ENCODE measurements at regions not wholly inside any gene's neighbourhood (a gene's known extent, or its start where the extent isn't known, plus 50 kb on each side); places are given as distances from the start of the nearest gene placed in this dataset.
"Not testable (repeated sequence)": the region's sequence is repeated elsewhere in the genome, so short reads cannot be mapped to it uniquely, and the experiment has no call there.

- no peak for DNase-seq
Measured at GRCh38 chr2:154507186-154507585, 191.3 kb upstream of the KCNJ3 start.

DNA sequence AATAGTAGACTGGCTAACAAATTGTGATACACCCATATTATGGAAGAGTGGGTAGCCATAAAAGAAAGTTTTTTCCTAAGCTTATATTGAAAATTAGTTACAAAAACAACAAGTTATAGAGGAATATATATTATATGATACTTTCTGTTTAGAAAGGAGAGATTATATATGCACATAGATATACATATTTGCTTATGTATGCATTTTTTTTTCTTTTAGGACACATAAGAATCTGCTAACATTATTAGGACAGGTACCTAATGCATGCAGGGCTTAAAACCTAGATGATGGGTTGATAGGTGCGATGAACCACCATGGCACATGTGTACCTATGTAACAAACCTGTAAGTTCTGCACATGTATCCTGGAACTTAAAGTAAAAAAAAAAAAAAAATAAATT lies 179.6 kb upstream of the KCNJ3 start:
- DNase-seq = no peak

DNA sequence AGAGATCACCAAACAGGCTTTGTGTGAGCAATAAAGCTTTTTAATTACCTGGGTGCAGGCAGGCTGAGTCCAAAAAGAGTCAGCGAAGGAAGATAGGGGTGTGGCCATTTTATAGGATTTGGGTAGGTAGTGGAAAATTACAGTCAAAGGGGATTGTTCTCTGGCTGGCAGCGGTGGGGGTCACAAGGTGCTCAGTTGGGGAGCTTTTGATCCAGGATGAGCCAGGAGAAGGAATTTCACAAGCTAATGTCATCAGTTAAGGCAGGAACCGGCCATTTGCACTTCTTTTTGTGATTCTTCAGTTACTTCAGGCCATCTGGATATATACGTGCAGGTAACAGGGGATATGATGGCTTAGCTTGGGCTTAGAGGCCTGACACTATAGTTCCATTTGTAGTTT lies 177.5 kb upstream of the KCNJ3 start:
- DNase-seq = not testable (repeated sequence)

- DNase-seq = no peak
Measured at GRCh38 chr2:154526234-154526633, 172.3 kb upstream of the KCNJ3 start.

- peak; percentile 15 for DNase-seq
Measured at GRCh38 chr2:154527962-154528361, 170.5 kb upstream of the KCNJ3 start.

GRCh38 chr2:154532004-154532403 lies 166.5 kb upstream of the KCNJ3 start:
- no peak for DNase-seq

DNA sequence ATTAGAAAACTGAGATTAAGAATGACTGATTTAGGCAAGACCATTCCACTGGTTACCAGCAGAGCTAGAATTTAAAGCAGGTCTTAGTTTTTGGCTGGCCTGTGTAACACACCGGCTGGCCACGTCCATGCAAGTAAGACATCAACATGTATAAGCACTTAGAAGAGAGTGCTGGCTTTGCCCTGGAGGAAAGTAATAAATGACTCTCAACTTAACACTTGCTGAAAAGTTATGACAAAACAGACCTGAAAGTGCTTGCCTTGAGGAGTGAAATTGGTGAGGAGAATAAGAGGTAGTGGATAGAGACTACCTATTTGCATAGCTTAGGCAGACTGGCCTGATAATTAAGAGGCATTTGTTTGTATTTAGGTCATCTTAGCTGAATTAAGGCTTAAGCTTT lies 165.7 kb upstream of the KCNJ3 start:
- DNase-seq = no peak

- no peak for DNase-seq
Measured at GRCh38 chr2:154533300-154533940, 165.1 kb upstream of the KCNJ3 start.

GRCh38 chr2:154537024-154537423 lies 161.5 kb upstream of the KCNJ3 start:
- no peak for DNase-seq

- peak; percentile 26 for DNase-seq
Measured at GRCh38 chr2:154537843-154538450, 160.5 kb upstream of the KCNJ3 start.

- no peak for DNase-seq
Measured at GRCh38 chr2:154546341-154546740, 152.2 kb upstream of the KCNJ3 start.

DNA sequence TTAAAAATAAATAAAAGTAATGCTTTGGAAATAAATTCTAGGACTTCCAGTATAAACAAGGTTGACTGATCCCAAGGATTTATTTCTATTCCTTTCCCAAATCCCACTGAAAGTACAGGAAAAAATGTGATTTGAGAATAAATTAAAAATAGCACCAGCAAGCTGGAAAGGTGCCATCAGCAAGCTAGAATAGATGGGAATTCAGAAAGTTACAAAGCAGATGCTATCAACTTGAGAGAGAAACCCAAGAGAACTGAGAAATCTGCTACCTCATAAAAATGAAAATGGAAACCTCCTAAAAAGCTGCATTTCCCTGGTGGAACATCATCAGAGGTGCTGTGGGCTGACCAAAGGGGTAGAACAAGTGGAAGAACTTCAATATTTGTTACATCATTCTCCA lies 148.6 kb upstream of the KCNJ3 start:
- no peak for DNase-seq

- DNase-seq = no peak
Measured at GRCh38 chr2:154551649-154552048, 146.8 kb upstream of the KCNJ3 start.

DNA sequence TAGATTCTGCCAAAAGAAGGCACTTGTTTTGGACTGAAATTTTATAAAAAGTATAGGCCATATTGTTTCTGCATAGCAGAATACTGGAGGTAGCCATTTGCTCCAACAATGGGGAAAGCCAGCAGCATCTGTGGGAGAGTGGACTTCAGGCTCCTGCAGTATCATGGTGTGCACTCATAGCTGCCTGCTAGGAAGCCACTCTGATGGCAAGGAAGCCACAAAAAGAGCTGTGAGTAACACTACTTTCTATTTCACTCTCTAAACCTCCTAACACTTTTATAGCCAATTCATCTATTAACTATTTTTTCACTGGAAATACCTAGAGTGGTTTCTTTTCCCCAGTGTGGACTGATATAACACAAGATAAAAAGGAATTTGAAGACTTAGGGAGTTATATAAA lies 144.4 kb upstream of the KCNJ3 start:
- DNase-seq = no peak

- no peak for DNase-seq
Measured at GRCh38 chr2:154555710-154556109, 142.8 kb upstream of the KCNJ3 start.

DNA sequence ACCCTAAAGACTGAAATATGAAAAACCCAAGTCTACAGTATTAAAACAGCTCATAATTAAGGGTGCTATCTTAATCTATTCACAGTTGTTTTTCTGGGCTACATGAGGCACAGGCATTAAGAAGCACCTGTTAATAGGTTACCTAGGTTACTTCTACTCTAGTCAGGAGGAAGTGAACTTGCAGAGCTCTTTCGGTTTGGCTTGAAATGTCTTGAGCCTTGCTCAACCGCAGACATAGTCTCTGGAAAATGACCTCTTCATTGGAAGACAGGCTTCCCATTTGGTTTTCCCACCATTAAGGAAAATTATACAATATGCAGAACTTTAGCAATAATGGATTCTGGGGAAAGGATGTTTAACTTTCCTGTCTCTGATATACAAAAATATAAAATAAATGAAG lies 142.3 kb upstream of the KCNJ3 start:
- no peak for DNase-seq

DNA sequence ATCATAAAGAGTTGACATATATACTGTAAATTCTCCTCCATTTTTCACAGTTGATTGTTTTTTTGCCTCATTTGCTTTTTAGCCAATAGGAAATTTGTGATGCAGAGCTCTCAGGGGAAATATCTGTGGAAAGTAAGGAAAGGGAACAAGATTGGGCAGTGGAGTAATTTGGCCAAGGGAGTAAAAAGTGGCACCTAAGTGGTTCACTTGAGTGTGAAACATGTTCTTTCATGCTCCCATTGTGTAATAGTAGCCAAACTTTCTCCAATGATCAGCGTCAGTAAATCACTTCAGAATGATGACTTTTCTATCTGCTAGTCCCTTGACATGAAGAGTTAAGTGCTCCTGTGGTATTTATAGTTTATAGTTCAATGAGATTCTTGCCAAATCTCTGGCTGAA lies 141.9 kb upstream of the KCNJ3 start:
- DNase-seq = no peak

DNA sequence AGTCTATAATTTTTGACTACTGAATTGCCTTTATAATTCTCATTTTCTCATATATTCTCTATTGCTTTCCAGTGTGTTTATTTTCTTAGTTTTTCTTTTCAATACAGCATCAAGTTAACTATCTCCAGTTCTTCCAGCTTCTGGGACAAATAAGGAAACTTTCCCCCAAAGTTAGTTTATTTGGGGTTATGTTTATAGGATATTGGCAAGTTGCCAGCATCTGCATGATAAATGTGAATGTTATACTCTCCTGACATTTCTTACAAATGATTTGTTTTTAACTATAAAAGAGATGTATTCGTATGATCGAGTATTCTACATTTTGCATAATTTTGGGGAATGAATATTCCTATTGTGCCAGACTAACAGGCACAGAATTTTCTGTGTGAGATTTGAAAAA lies 140.6 kb upstream of the KCNJ3 start:
- no peak for DNase-seq

DNA sequence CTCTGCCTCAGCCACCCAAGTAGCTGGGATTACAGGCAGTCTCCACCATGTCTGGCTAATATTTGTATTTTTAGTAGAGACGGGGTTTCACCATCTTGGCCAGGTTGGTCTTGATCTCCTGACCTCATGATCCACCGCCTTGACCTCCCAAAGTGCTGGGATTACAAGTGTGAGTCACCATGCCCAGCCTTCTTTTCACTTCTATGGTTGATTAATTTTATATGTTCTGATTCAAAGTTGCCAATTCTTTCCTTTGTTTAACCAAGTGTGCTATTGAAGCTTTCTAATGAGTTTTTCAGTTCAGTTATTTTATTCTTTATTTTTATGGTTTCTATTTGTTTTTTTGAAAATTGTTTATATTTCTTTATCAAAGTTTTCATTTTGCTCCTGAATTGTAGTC lies 133.1 kb upstream of the KCNJ3 start:
- no peak for DNase-seq

GRCh38 chr2:154568413-154568812 lies 130.1 kb upstream of the KCNJ3 start:
- no peak for DNase-seq

GRCh38 chr2:154570501-154570900 lies 128.0 kb upstream of the KCNJ3 start:
- DNase-seq = no peak

- DNase-seq = not testable (repeated sequence)
Measured at GRCh38 chr2:154576699-154577098, 121.8 kb upstream of the KCNJ3 start.

- no peak for DNase-seq
Measured at GRCh38 chr2:154577390-154577789, 121.1 kb upstream of the KCNJ3 start.

- DNase-seq = no peak
Measured at GRCh38 chr2:154580767-154581166, 117.7 kb upstream of the KCNJ3 start.

DNA sequence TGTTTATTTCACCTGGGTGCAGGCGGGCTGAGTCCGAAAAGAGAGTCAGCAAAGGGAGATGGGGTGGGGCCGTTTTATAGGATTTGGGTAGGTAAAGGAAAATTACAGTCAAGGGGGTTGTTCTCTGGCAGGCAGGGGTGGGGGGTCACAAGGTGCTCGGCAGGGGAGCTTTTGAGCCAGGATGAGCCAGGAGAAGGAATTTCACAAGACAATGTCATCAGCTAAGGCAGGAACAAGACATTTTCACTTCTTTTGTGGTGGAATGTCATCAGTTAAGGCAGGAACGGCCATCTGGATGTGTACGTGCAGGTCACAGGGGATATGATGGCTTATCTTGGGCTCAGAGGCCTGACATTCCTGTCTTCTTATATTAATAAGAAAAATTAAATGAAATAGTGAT lies 115.8 kb upstream of the KCNJ3 start:
- not testable (repeated sequence) for DNase-seq
